GM18867 (cell line): ENCODE measurements at regions not wholly inside any gene's neighbourhood (a gene's known extent, or its start where the extent isn't known, plus 50 kb on each side); places are given as distances from the start of the nearest gene placed in this dataset.

Experiments
- ATAC-seq: cut with Tn5 transposase; IDR thresholded peaks from one replicate; pipeline ENCODE4 v1.9.1; 2021; ENCODE audit warnings: mild to moderate bottlenecking, moderate library complexity; ENCODE audit not compliant: unreplicated experiment

- ATAC-seq, result no peak
These were observed 363.4 kb downstream of the NUAK1 start for GRCh38 chr12:105775343-105775742.

GRCh38 chr12:105783983-105784947, 354.5 kb downstream of the NUAK1 start:
- peak; percentile 91 for ATAC-seq

GRCh38 chr12:105793421-105793820, 345.3 kb downstream of the NUAK1 start:
- no peak for ATAC-seq

- no peak for ATAC-seq
These were observed 340.4 kb downstream of the NUAK1 start for GRCh38 chr12:105798256-105798845.

- ATAC-seq, result no peak
These were observed 339.7 kb downstream of the NUAK1 start for GRCh38 chr12:105799103-105799502.

- no peak for ATAC-seq
These were observed 337.4 kb downstream of the NUAK1 start for GRCh38 chr12:105801351-105801750.

GRCh38 chr12:105803292-105803691, 335.5 kb downstream of the NUAK1 start:
- ATAC-seq, result no peak

- ATAC-seq, result no peak
These were observed 334.0 kb downstream of the NUAK1 start for GRCh38 chr12:105804591-105805265.

- ATAC-seq, result no peak
These were observed 332.9 kb downstream of the NUAK1 start for GRCh38 chr12:105805730-105806399.

- no peak for ATAC-seq
These were observed 332.4 kb downstream of the NUAK1 start for GRCh38 chr12:105806400-105806770.

GRCh38 chr12:105812366-105812765, 326.4 kb downstream of the NUAK1 start:
- ATAC-seq, result no peak

- ATAC-seq, result no peak
These were observed 325.6 kb downstream of the NUAK1 start for GRCh38 chr12:105813201-105813600.

- ATAC-seq, result no peak
These were observed 324.5 kb downstream of the NUAK1 start for GRCh38 chr12:105814283-105814682.

- ATAC-seq, result no peak
These were observed 319.2 kb downstream of the NUAK1 start for GRCh38 chr12:105819549-105819948.

- ATAC-seq, result no peak
These were observed 318.2 kb downstream of the NUAK1 start for GRCh38 chr12:105820429-105821125.

GRCh38 chr12:105822131-105823105, 316.3 kb downstream of the NUAK1 start:
- ATAC-seq, result no peak

- no peak for ATAC-seq
These were observed 314.9 kb downstream of the NUAK1 start for GRCh38 chr12:105823810-105824209.

GRCh38 chr12:105825141-105825540, 313.6 kb downstream of the NUAK1 start:
- ATAC-seq, result no peak

GRCh38 chr12:105831372-105831771, 307.4 kb downstream of the NUAK1 start:
- no peak for ATAC-seq
